HEK293T (cell line): ENCODE measurements at regions not wholly inside any gene's neighbourhood (a gene's known extent, or its start where the extent isn't known, plus 50 kb on each side); places are given as distances from the start of the nearest gene placed in this dataset.
A peak's percentile ranks its signal among the peaks of the same experiment; 100 is the strongest.
"Not testable (repeated sequence)": the region's sequence is repeated elsewhere in the genome, so short reads cannot be mapped to it uniquely, and the experiment has no call there.

ENCODE experiments used
- CTCF ChIA-PET: fragments of 350-600 bp; formaldehyde crosslinking; extraction: SDS; loops from one replicate; lab custom pipeline; 2021; ENCODE audit warnings: antibody characterized with exemption, inconsistent platforms; lab: Yijun Ruan, JAX
- POLR2A ChIA-PET: fragments of 350-600 bp; formaldehyde crosslinking; extraction: SDS; loops from one replicate; lab custom pipeline; 2020; ENCODE audit warnings: antibody characterized with exemption, inconsistent platforms; lab: Yijun Ruan, JAX
- DNase-seq: peaks from one replicate; pipeline ENCODE4 v3.0.0; 2012; ENCODE audit warnings: mixed read lengths; ENCODE audit errors: extremely low spot score

- DNase-seq, POLR2A ChIA-PET, CTCF ChIA-PET: not testable (repeated sequence)
Observed at GRCh38 chr9:41075671-41076070, 52.8 kb downstream of the FOXD4L6 start.

GRCh38 chr9:41074356-41074942, 54.0 kb downstream of the FOXD4L6 start:
- CTCF ChIA-PET, POLR2A ChIA-PET: not testable (repeated sequence)
- DNase-seq = peak; percentile 23

GRCh38 chr9:41073471-41074243, 54.8 kb downstream of the FOXD4L6 start:
- CTCF ChIA-PET = not testable (repeated sequence)

GRCh38 chr9:41064125-41064795, 64.2 kb downstream of the FOXD4L6 start:
- DNase-seq = not testable (repeated sequence)

More at GRCh38 chr9:41073471-41074243, 54.8 kb downstream of the FOXD4L6 start:
- DNase-seq, POLR2A ChIA-PET: not testable (repeated sequence)

GRCh38 chr9:41063243-41063642, 65.2 kb downstream of the FOXD4L6 start:
- POLR2A ChIA-PET, DNase-seq, CTCF ChIA-PET: not testable (repeated sequence)

More at GRCh38 chr9:41064125-41064795, 64.2 kb downstream of the FOXD4L6 start:
- CTCF ChIA-PET, POLR2A ChIA-PET: not testable (repeated sequence)

GRCh38 chr9:41059603-41060002, 68.9 kb downstream of the FOXD4L6 start:
- POLR2A ChIA-PET, CTCF ChIA-PET, DNase-seq: not testable (repeated sequence)

- POLR2A ChIA-PET = not testable (repeated sequence)
Observed at GRCh38 chr9:41053666-41054363, 74.7 kb downstream of the FOXD4L6 start.

GRCh38 chr9:41048672-41049071, 79.8 kb downstream of the FOXD4L6 start:
- POLR2A ChIA-PET, DNase-seq, CTCF ChIA-PET: not testable (repeated sequence)

More at GRCh38 chr9:41053666-41054363, 74.7 kb downstream of the FOXD4L6 start:
- CTCF ChIA-PET, DNase-seq: not testable (repeated sequence)

- POLR2A ChIA-PET, CTCF ChIA-PET: not testable (repeated sequence)
Observed at GRCh38 chr9:41047792-41048191, 80.7 kb downstream of the FOXD4L6 start.

GRCh38 chr9:41044930-41045329, 83.6 kb downstream of the FOXD4L6 start:
- DNase-seq, CTCF ChIA-PET, POLR2A ChIA-PET: not testable (repeated sequence)

More at GRCh38 chr9:41047792-41048191, 80.7 kb downstream of the FOXD4L6 start:
- not testable (repeated sequence) for DNase-seq

- POLR2A ChIA-PET, DNase-seq, CTCF ChIA-PET: not testable (repeated sequence)
Observed at GRCh38 chr9:41043433-41043832, 85.0 kb downstream of the FOXD4L6 start.

- POLR2A ChIA-PET, DNase-seq, CTCF ChIA-PET: not testable (repeated sequence)
Observed at GRCh38 chr9:41042111-41042510, 86.4 kb downstream of the FOXD4L6 start.

GRCh38 chr9:41040705-41041342, 87.7 kb downstream of the FOXD4L6 start:
- CTCF ChIA-PET, DNase-seq, POLR2A ChIA-PET: not testable (repeated sequence)

GRCh38 chr9:41035276-41035675, 93.2 kb downstream of the FOXD4L6 start:
- POLR2A ChIA-PET, DNase-seq: not testable (repeated sequence)

GRCh38 chr9:41034699-41035197, 93.7 kb downstream of the FOXD4L6 start:
- CTCF ChIA-PET, DNase-seq, POLR2A ChIA-PET: not testable (repeated sequence)

More at GRCh38 chr9:41035276-41035675, 93.2 kb downstream of the FOXD4L6 start:
- CTCF ChIA-PET = not testable (repeated sequence)

- POLR2A ChIA-PET, DNase-seq, CTCF ChIA-PET: not testable (repeated sequence)
Observed at GRCh38 chr9:41033877-41034276, 94.6 kb downstream of the FOXD4L6 start.

GRCh38 chr9:41033360-41033759, 95.1 kb downstream of the FOXD4L6 start:
- CTCF ChIA-PET, POLR2A ChIA-PET, DNase-seq: not testable (repeated sequence)
